SJSA1 (cell line): ENCODE measurements at regions not wholly inside any gene's neighbourhood (a gene's known extent, or its start where the extent isn't known, plus 50 kb on each side); places are given as distances from the start of the nearest gene placed in this dataset.

Experiments used
- DNase-seq, 2 experiments: peaks; one replicate each; pipeline ENCODE4 v3.0.0-alpha.2; 2015 to 2020; ENCODE audit warnings: low spot score in 2 of 2, low read depth in 1 of 2
- H3K27ac ChIP-seq: fragments of 250-450 bp; sonication (Bioruptor Pico); 2 replicates; pipeline ENCODE4 v1.5.1; 2020; ENCODE audit warnings: mild to moderate bottlenecking, moderate library complexity
- H3K27me3 ChIP-seq: fragments of 250-450 bp; sonication (Bioruptor Pico); replicated peaks from 2 replicates; pipeline ENCODE4 v1.5.1; 2020; ENCODE audit warnings: mild to moderate bottlenecking, moderate library complexity
- H3K36me3 ChIP-seq: fragments of 250-450 bp; sonication (Bioruptor Pico); 2 replicates; pipeline ENCODE4 v1.5.1; 2020; ENCODE audit warnings: mild to moderate bottlenecking
- H3K4me1 ChIP-seq: fragments of 250-450 bp; sonication (Bioruptor Pico); replicated peaks from 2 replicates; pipeline ENCODE4 v1.6.1; 2021; ENCODE audit warnings: mild to moderate bottlenecking
- H3K4me3 ChIP-seq: fragments of 250-450 bp; sonication (Bioruptor Pico); 2 replicates; pipeline ENCODE4 v1.5.1; 2020; ENCODE audit warnings: mild to moderate bottlenecking
- H3K9me3 ChIP-seq: fragments of 250-450 bp; sonication (Bioruptor Pico); replicated peaks from 2 replicates; pipeline ENCODE4 v1.5.1; 2020; ENCODE audit warnings: mild to moderate bottlenecking

- Histone ChIP-seq H3K4me1 (peaks cover 23% of the 10 kb centered on the region), H3K9me3 (0 out of 2 replicates have a peak, but pooled peaks cover 3% of the 10 kb centered on the region), H3K27me3 (no peaks in the 10 kb centered on the region), H3K4me3 (no peak overlapping the region), H3K36me3 (no peaks in the 10 kb centered on the region), H3K27ac (peak overlapping the region; percentile 32; the same call in 1 of the 2 replicates)
- DNase-seq: peak in 1 of 2 experiments; percentile 74
These were observed 351.2 kb upstream of the DYNLRB2 start for GRCh38 chr16:80189476-80190175.

- Histone ChIP-seq H3K27me3 (no peaks in the 10 kb centered on the region), H3K9me3 (0 out of 2 replicates have a peak, but pooled peaks cover 2% of the 10 kb centered on the region), H3K4me3 (no peak overlapping the region), H3K27ac (peak overlapping the region; percentile 100), H3K36me3 (no peaks in the 10 kb centered on the region), H3K4me1 (peaks cover 37% of the 10 kb centered on the region)
- peak; percentile 55 to 60 for DNase-seq
These were observed 364.7 kb upstream of the DYNLRB2 start for GRCh38 chr16:80176114-80176513.

GRCh38 chr16:80175011-80175410 lies 365.8 kb upstream of the DYNLRB2 start:
- H3K36me3 ChIP-seq: no peaks in the 10 kb centered on the region
- 0 out of 2 replicates have a peak, but pooled peaks cover 2% of the 10 kb centered on the region for H3K9me3 ChIP-seq
- H3K27ac ChIP-seq: peak overlapping the region; percentile 100
- no peak overlapping the region for H3K4me3 ChIP-seq
- no peaks in the 10 kb centered on the region for H3K27me3 ChIP-seq
- H3K4me1 ChIP-seq: peaks cover 37% of the 10 kb centered on the region
- DNase-seq: no peak

- Histone ChIP-seq H3K4me3 (peak overlapping the region; percentile 5; the same call in 1 of the 2 replicates), H3K4me1 (peaks cover 37% of the 10 kb centered on the region), H3K27me3 (no peaks in the 10 kb centered on the region), H3K9me3 (0 out of 2 replicates have a peak, but pooled peaks cover 2% of the 10 kb centered on the region), H3K27ac (peak overlapping the region; percentile 100), H3K36me3 (no peaks in the 10 kb centered on the region)
- peak; percentile 77 to 95 for DNase-seq
These were observed 366.4 kb upstream of the DYNLRB2 start for GRCh38 chr16:80174416-80174815.

- Histone ChIP-seq H3K4me3 (no peak overlapping the region), H3K27ac (no peak overlapping the region), H3K36me3 (no peaks in the 10 kb centered on the region), H3K4me1 (peaks cover 47% of the 10 kb centered on the region), H3K9me3 (peaks cover 2% of the 10 kb centered on the region; the same call in 1 of the 2 replicates), H3K27me3 (no peaks in the 10 kb centered on the region)
- no peak for DNase-seq
These were observed 369.0 kb upstream of the DYNLRB2 start for GRCh38 chr16:80171746-80172145.

- no peak for DNase-seq
- peaks cover 2% of the 10 kb centered on the region; the same call in 1 of the 2 replicates for H3K9me3 ChIP-seq
These were observed 369.6 kb upstream of the DYNLRB2 start for GRCh38 chr16:80171199-80171598.

GRCh38 chr16:80167657-80168390 lies 373.0 kb upstream of the DYNLRB2 start:
- H3K36me3 ChIP-seq: no peaks in the 10 kb centered on the region
- H3K4me1 ChIP-seq: peaks cover 35% of the 10 kb centered on the region
- no peak overlapping the region for H3K27ac ChIP-seq
- no peak overlapping the region for H3K4me3 ChIP-seq
- no peaks in the 10 kb centered on the region; the same call in 1 of the 2 replicates for H3K9me3 ChIP-seq
- no peak for DNase-seq
- H3K27me3 ChIP-seq: no peaks in the 10 kb centered on the region

More at GRCh38 chr16:80171199-80171598, 369.6 kb upstream of the DYNLRB2 start:
- H3K4me1 ChIP-seq: peaks cover 43% of the 10 kb centered on the region
- no peak overlapping the region for H3K4me3 ChIP-seq
- H3K27ac ChIP-seq: no peak overlapping the region
- no peaks in the 10 kb centered on the region for H3K27me3 ChIP-seq
- H3K36me3 ChIP-seq: no peaks in the 10 kb centered on the region

GRCh38 chr16:80166082-80166481 lies 374.7 kb upstream of the DYNLRB2 start:
- H3K27me3 ChIP-seq: no peaks in the 10 kb centered on the region
- H3K27ac ChIP-seq: no peak overlapping the region
- no peaks in the 10 kb centered on the region; the same call in 1 of the 2 replicates for H3K9me3 ChIP-seq
- no peaks in the 10 kb centered on the region for H3K36me3 ChIP-seq
- no peak for DNase-seq
- H3K4me1 ChIP-seq: peaks cover 38% of the 10 kb centered on the region
- H3K4me3 ChIP-seq: no peak overlapping the region

GRCh38 chr16:80164966-80165550 lies 375.7 kb upstream of the DYNLRB2 start:
- H3K27me3 ChIP-seq: no peaks in the 10 kb centered on the region
- H3K4me3 ChIP-seq: no peak overlapping the region
- no peak for DNase-seq
- peaks cover 42% of the 10 kb centered on the region for H3K4me1 ChIP-seq
- no peaks in the 10 kb centered on the region; the same call in 1 of the 2 replicates for H3K9me3 ChIP-seq
- H3K36me3 ChIP-seq: no peaks in the 10 kb centered on the region
- peak overlapping the region; percentile 67; the same call in 1 of the 2 replicates for H3K27ac ChIP-seq

- no peak for DNase-seq
- H3K27ac ChIP-seq: peak overlapping the region; percentile 6; the same call in 1 of the 2 replicates
- H3K4me3 ChIP-seq: no peak overlapping the region
- H3K36me3 ChIP-seq: no peaks in the 10 kb centered on the region
- H3K27me3 ChIP-seq: no peaks in the 10 kb centered on the region
- H3K9me3 ChIP-seq: no peaks in the 10 kb centered on the region; the same call in 1 of the 2 replicates
- peaks cover 48% of the 10 kb centered on the region for H3K4me1 ChIP-seq
These were observed 377.5 kb upstream of the DYNLRB2 start for GRCh38 chr16:80163339-80163738.

GRCh38 chr16:80161799-80162739 lies 378.7 kb upstream of the DYNLRB2 start:
- H3K4me1 ChIP-seq: peaks cover 53% of the 10 kb centered on the region
- H3K9me3 ChIP-seq: no peaks in the 10 kb centered on the region; the same call in 1 of the 2 replicates
- DNase-seq: no peak
- no peaks in the 10 kb centered on the region for H3K36me3 ChIP-seq
- no peak overlapping the region for H3K4me3 ChIP-seq
- H3K27ac ChIP-seq: no peak overlapping the region
- H3K27me3 ChIP-seq: no peaks in the 10 kb centered on the region

- Histone ChIP-seq H3K4me1 (peaks cover 34% of the 10 kb centered on the region), H3K27me3 (no peaks in the 10 kb centered on the region), H3K27ac (no peak overlapping the region), H3K4me3 (no peak overlapping the region), H3K36me3 (no peaks in the 10 kb centered on the region), H3K9me3 (no peaks in the 10 kb centered on the region)
- peak; percentile 78 to 79 for DNase-seq
These were observed 382.0 kb upstream of the DYNLRB2 start for GRCh38 chr16:80158766-80159165.

- Histone ChIP-seq H3K27ac (peak overlapping the region; percentile 97), H3K4me1 (peaks cover 62% of the 10 kb centered on the region), H3K36me3 (no peaks in the 10 kb centered on the region), H3K9me3 (no peaks in the 10 kb centered on the region), H3K4me3 (no peak overlapping the region), H3K27me3 (no peaks in the 10 kb centered on the region)
- DNase-seq: no peak
These were observed 389.1 kb upstream of the DYNLRB2 start for GRCh38 chr16:80151722-80152111.
